ENCODE measurements at regions not wholly inside any gene's neighbourhood (a gene's known extent, or its start where the extent isn't known, plus 50 kb on each side); places are given as distances from the start of the nearest gene placed in this dataset.

DNA sequence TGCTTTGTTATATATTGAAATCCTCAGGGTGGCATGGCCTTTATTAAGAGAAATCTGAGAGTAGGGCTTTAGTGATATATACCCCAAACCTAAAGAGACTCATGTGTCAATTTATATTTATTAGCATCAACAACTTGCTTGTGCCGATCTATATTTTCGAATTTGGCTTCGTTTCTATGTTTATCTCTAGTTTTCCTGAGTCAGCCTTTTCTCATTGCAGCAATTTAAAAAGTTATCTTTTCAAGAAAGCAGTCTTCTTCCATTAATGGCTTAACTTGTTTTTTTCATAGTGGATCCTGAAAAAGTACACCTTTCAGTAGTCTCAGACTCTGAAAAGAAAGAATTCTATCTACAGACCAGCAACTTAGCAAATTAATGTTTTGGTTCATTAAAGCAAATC is 99.9 kb upstream of the KCNN2 start:
- Histone ChIP-seq H3K4me1 (no peaks in the 10 kb centered on the region), H3K27me3 (no peaks in the 10 kb centered on the region), H3K9me3 (no peaks in the 10 kb centered on the region), H3K27ac (no peak overlapping the region), H3K4me3 (no peak overlapping the region), H3K36me3 (no peaks in the 10 kb centered on the region)
- ATAC-seq = no peak
- intact Hi-C loops (cut with DNase I) = no loop called here
- TF ChIP-seq, protein P1, sequence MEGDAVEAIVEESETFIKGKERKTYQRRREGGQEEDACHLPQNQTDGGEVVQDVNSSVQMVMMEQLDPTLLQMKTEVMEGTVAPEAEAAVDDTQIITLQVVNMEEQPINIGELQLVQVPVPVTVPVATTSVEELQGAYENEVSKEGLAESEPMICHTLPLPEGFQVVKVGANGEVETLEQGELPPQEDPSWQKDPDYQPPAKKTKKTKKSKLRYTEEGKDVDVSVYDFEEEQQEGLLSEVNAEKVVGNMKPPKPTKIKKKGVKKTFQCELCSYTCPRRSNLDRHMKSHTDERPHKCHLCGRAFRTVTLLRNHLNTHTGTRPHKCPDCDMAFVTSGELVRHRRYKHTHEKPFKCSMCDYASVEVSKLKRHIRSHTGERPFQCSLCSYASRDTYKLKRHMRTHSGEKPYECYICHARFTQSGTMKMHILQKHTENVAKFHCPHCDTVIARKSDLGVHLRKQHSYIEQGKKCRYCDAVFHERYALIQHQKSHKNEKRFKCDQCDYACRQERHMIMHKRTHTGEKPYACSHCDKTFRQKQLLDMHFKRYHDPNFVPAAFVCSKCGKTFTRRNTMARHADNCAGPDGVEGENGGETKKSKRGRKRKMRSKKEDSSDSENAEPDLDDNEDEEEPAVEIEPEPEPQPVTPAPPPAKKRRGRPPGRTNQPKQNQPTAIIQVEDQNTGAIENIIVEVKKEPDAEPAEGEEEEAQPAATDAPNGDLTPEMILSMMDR (IDR thresholded peaks at IDR 0.05) = no peak
- no peak for DNase-seq

DNA sequence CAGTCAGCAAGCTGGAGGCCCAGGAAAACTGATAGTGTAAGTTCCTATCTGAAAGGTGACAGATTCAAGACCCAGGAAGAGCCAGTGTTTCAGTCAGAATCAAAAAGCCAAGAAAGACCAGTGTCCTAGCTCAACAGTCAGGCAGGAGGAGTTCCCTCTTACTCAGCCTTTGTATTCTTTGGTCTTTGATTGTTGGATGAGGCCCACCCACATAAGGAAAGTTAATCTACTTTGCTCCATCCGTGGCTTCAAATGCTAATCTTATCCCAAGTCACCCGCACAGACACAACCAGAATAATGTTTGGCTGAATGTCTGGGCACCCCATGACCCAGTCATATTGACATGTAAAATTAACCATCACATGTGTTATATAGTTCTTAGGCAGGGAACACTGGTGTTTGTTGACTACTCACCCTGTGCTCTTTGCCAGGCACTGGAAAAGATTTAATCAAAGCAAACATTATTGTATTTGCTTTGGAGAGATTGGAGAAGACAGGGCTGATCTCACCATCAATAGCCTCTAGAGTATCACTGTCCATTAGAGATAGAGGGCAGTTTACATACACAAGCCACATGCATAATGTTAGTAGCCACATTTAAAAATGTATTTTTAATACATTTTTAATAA is 96.3 kb upstream of the KCNN2 start:
- H3K4me3 ChIP-seq = no peak overlapping the region
- no peak for DNase-seq
- no peaks in the 10 kb centered on the region for H3K9me3 ChIP-seq
- no peaks in the 10 kb centered on the region for H3K27me3 ChIP-seq
- ATAC-seq = no peak
- H3K36me3 ChIP-seq = no peaks in the 10 kb centered on the region
- H3K27ac ChIP-seq = no peak overlapping the region
- no peaks in the 10 kb centered on the region for H3K4me1 ChIP-seq
- intact Hi-C loops (cut with DNase I) = no loop called here
- TF ChIP-seq, protein P1 (IDR thresholded peaks at IDR 0.05) = no peak

DNA sequence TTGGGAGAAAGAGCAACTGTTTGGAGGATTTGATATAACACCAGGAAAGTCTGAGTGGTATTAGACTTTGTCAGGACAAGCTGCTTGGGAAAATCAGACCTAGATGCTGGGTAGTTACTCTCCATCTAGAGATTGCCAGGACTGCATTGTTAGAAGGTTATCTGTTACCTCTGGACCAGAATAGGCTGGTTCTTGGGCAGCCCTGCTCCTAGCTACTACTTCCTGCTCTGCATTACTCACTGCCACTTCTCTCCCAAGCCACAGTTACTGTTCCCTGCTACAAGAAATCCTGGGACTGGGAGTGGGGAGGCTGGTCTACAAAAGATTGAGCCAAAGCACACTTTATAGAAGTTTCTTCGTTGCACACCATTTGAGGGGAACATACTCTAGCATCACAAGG is 95.5 kb upstream of the KCNN2 start:
- Histone ChIP-seq H3K27ac (no peak overlapping the region), H3K27me3 (no peaks in the 10 kb centered on the region), H3K4me1 (no peaks in the 10 kb centered on the region), H3K4me3 (no peak overlapping the region), H3K36me3 (no peaks in the 10 kb centered on the region), H3K9me3 (no peaks in the 10 kb centered on the region)
- ATAC-seq = no peak
- intact Hi-C loops (cut with DNase I) = no loop called here
- no peak for DNase-seq
- TF ChIP-seq, protein P1 (IDR thresholded peaks at IDR 0.05) = no peak

DNA sequence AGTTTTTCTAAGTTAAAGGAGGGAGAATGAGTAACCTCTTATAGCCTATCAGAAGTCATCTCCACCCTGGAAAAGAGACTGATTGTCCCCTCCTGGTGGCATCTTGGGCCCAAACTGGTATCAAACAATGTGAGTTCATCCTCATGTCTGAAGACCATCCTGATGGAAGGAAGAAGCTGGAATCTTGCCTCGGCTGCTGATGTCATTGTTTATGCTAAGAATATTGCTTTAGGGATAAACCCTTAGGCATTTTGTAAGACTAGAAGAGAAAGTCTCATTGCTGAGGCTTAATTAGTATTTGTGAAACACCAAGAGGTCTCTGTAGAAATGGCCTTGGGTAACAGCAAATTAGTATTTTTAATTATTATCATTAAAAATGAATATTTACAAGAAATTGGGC is 65.7 kb upstream of the KCNN2 start:
- H3K36me3 ChIP-seq = no peaks in the 10 kb centered on the region
- TF ChIP-seq, protein P1 (IDR thresholded peaks at IDR 0.05) = no peak
- H3K27me3 ChIP-seq = no peaks in the 10 kb centered on the region
- DNase-seq (no peak), ATAC-seq (no peak)
- H3K9me3 ChIP-seq = no peaks in the 10 kb centered on the region
- H3K27ac ChIP-seq = no peak overlapping the region
- intact Hi-C loops (cut with DNase I) = no loop called here
- no peaks in the 10 kb centered on the region for H3K4me1 ChIP-seq
- no peak overlapping the region for H3K4me3 ChIP-seq

DNA sequence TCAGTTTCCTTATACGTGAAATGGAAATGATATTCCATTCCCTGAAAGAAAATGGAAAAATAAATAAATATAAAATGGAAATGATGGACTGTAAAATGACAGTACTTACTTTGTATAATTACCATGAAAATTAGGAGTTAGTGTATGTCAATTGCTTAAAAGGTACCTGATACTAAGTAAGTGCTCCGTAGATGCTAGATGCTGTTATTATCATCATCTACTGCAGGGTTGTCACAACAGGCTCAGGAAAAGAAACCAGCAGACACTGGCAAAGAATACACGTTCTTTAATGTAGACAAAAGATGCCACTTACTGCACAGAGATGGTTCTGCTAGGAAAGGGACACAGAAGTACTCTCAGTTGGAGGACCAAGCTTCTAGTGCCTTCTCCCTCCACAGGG is 64.0 kb upstream of the KCNN2 start:
- no peaks in the 10 kb centered on the region for H3K4me1 ChIP-seq
- no peak for ATAC-seq
- H3K4me3 ChIP-seq = no peak overlapping the region
- no peaks in the 10 kb centered on the region for H3K9me3 ChIP-seq
- no peak overlapping the region for H3K27ac ChIP-seq
- no peaks in the 10 kb centered on the region for H3K27me3 ChIP-seq
- no peak for DNase-seq
- intact Hi-C loops (cut with DNase I) = no loop called here
- TF ChIP-seq, protein P1 (IDR thresholded peaks at IDR 0.05) = no peak
- H3K36me3 ChIP-seq = no peaks in the 10 kb centered on the region
